ENCODE measurements at regions not wholly inside any gene's neighbourhood (a gene's known extent, or its start where the extent isn't known, plus 50 kb on each side); places are given as distances from the start of the nearest gene placed in this dataset.

DNA sequence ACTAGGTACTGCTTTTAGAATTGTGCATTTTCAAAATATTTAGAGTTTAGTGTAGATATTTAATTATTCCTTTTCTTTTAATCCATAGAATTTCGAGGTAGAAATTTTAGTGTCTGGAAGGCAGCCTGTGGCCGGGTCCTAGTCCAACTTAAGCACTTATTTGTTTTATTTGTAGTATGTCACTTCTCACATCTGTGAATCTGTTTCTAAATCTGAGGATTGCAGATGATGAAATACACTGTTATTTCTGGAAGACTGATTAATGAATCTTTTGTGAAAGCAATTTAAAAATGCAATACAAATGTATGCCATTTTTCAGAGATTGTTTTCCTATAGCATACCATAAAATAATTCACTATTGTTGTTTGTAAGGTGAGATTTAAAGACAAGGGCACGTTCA, 483.9 kb upstream of the TRIB2 start:
- H3K4me3 ChIP-seq = no peak overlapping the region
- H3K4me1 ChIP-seq = no peaks in the 10 kb centered on the region
- no peaks in the 10 kb centered on the region for H3K36me3 ChIP-seq
- H3K9me3 ChIP-seq = no peaks in the 10 kb centered on the region
- TF ChIP-seq, protein P1, sequence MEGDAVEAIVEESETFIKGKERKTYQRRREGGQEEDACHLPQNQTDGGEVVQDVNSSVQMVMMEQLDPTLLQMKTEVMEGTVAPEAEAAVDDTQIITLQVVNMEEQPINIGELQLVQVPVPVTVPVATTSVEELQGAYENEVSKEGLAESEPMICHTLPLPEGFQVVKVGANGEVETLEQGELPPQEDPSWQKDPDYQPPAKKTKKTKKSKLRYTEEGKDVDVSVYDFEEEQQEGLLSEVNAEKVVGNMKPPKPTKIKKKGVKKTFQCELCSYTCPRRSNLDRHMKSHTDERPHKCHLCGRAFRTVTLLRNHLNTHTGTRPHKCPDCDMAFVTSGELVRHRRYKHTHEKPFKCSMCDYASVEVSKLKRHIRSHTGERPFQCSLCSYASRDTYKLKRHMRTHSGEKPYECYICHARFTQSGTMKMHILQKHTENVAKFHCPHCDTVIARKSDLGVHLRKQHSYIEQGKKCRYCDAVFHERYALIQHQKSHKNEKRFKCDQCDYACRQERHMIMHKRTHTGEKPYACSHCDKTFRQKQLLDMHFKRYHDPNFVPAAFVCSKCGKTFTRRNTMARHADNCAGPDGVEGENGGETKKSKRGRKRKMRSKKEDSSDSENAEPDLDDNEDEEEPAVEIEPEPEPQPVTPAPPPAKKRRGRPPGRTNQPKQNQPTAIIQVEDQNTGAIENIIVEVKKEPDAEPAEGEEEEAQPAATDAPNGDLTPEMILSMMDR (IDR thresholded peaks at IDR 0.05) = no peak
- TF ChIP-seq POLR2A (IDR thresholded peaks at IDR 0.05) = no peak
- ATAC-seq (no peak), DNase-seq (no peak)
- no peaks in the 10 kb centered on the region for H3K27me3 ChIP-seq
- intact Hi-C loops (cut with DNase I) = no loop called here
- 54% methylated on average over 3 of the region's 3 CpGs for WGBS (ENCODE audit: insufficient coverage, low coverage, low lambda C conversion rate, missing lambda C conversion rate)
- no peak overlapping the region for H3K27ac ChIP-seq

DNA sequence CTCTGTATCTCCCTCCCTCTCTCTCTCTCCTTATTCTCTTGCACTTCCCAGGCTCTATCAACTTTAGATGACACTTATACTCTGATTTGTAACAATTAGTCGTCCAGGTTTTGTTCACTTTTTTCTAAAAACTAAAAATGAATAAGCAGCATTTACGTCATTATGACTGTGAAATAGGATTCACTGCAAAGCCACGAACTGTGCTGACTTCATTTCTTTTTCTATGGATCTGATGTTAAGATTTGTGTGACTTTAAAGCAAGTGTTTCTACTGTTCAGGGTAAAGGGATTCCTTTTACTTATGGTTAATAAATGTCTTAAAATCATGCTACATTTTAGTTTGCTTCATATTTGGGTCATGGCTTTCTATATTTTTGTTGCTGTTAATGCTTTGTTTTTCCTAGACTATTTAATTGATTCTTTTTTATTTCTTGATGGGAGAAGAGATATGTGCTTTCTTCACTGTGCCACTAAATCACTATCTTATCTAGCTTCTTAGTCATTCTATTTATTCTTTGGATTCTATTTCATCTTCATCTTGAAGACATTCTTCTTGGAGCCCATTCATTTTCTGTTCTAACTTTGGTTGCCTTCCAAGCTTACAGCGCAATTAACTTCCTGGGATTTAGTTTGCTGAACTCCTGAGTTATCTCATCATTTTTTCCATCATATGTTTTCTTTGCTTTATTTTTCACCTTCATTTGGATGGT, 480.4 kb upstream of the TRIB2 start:
- WGBS (ENCODE audit: insufficient coverage, low coverage, low lambda C conversion rate, missing lambda C conversion rate) = 32% methylated on average over 4 of the region's 4 CpGs
- Histone ChIP-seq H3K4me1 (no peaks in the 10 kb centered on the region), H3K27ac (no peak overlapping the region), H3K27me3 (no peaks in the 10 kb centered on the region), H3K36me3 (no peaks in the 10 kb centered on the region), H3K4me3 (no peak overlapping the region), H3K9me3 (no peaks in the 10 kb centered on the region)
- TF ChIP-seq, protein P1 (IDR thresholded peaks at IDR 0.05) = no peak
- TF ChIP-seq POLR2A (IDR thresholded peaks at IDR 0.05) = no peak
- ATAC-seq (no peak), DNase-seq (no peak)
- intact Hi-C loops (cut with DNase I) = no loop called here

DNA sequence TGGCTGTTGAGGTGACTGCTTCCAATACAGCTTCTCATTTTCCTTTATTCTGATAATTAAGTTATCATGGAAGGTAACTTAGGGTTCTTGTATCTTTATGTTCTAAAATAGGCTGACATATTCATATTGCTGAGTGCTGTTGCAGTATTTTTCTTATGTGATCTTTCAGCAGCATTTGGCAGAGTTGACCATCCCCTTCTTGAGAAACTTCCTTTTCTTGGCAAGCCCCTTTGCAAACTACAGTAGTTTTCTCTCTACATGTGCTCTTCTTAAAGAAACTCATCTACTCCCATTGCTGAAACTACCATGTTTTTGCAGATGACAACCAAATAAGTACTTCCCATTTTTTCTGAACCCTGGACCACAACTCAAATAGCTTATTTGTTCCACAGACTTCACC, 476.5 kb upstream of the TRIB2 start:
- no peaks in the 10 kb centered on the region for H3K36me3 ChIP-seq
- TF ChIP-seq, protein P1 (IDR thresholded peaks at IDR 0.05) = no peak
- no peak for TF ChIP-seq POLR2A (IDR thresholded peaks at IDR 0.05)
- ATAC-seq (no peak), DNase-seq (no peak)
- no peak overlapping the region for H3K27ac ChIP-seq
- H3K27me3 ChIP-seq = no peaks in the 10 kb centered on the region
- no peaks in the 10 kb centered on the region for H3K4me1 ChIP-seq
- H3K4me3 ChIP-seq = no peak overlapping the region
- H3K9me3 ChIP-seq = no peaks in the 10 kb centered on the region
- intact Hi-C loops (cut with DNase I) = no loop called here

DNA sequence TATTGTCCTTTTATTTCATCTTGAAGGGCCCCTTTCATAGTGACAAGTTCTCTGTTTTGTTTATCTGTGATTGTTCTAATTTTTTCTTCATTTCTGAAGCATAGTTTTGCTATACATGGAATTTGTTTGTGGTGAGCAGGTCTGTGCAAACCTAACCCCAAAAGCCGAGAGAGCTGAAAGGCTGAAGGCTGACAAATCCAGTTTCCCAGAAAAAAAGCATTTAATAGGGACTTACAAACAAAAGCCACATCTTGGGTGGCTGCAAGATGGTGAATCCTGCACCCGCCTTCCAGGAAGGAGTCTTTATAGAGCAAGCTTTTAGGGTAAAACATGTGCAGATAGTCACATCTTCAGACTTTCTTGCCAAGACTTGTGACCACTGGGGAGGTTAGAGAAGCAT, 473.4 kb upstream of the TRIB2 start:
- Histone ChIP-seq H3K9me3 (no peaks in the 10 kb centered on the region), H3K36me3 (no peaks in the 10 kb centered on the region), H3K27ac (no peak overlapping the region), H3K27me3 (no peaks in the 10 kb centered on the region), H3K4me3 (no peak overlapping the region), H3K4me1 (no peaks in the 10 kb centered on the region)
- TF ChIP-seq, protein P1 (IDR thresholded peaks at IDR 0.05) = no peak
- no peak for TF ChIP-seq POLR2A (IDR thresholded peaks at IDR 0.05)
- 53% methylated on average over 1 of the region's 2 CpGs for WGBS (ENCODE audit: insufficient coverage, low coverage, low lambda C conversion rate, missing lambda C conversion rate)
- intact Hi-C loops (cut with DNase I) = no loop called here
- ATAC-seq (no peak), DNase-seq (no peak)

DNA sequence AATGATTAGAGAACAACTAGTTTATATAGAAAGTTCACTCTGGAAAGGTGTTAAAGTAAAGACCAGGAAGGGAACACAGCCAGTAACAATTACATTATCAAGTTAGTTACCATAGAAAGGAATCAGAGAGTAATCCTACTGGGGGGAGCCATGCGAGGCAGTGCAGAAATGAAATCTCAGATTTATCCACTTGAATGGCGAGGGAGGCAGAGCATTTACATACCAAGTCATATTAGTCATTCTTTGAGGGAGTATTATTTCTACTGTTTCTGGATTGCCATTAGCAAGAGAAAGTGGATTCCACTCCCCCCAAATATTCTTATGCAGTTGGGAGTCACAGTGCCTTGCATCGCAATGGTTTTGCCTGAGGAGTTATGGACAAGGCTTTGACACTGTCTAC, 472.7 kb upstream of the TRIB2 start:
- Histone ChIP-seq H3K4me1 (no peaks in the 10 kb centered on the region), H3K27me3 (no peaks in the 10 kb centered on the region), H3K36me3 (no peaks in the 10 kb centered on the region), H3K4me3 (no peak overlapping the region), H3K27ac (no peak overlapping the region), H3K9me3 (no peaks in the 10 kb centered on the region)
- WGBS (ENCODE audit: insufficient coverage, low coverage, low lambda C conversion rate, missing lambda C conversion rate) = 45% methylated on average over 2 of the region's 3 CpGs
- ATAC-seq = no peak
- intact Hi-C loops (cut with DNase I) = no loop called here
- no peak for DNase-seq
- TF ChIP-seq, protein P1 (IDR thresholded peaks at IDR 0.05) = no peak
- no peak for TF ChIP-seq POLR2A (IDR thresholded peaks at IDR 0.05)

Data from right lobe of liver (tissue), 6 donors.